ENCODE measurements at regions not wholly inside any gene's neighbourhood (a gene's known extent, or its start where the extent isn't known, plus 50 kb on each side); places are given as distances from the start of the nearest gene placed in this dataset.
"Not testable (repeated sequence)": the region's sequence is repeated elsewhere in the genome, so short reads cannot be mapped to it uniquely, and the experiment has no call there.

- DNase-seq: no peak
These were observed 123.4 kb downstream of the POSTN start for GRCh38 chr13:37475151-37475550.

GRCh38 chr13:37473035-37473434 is 125.5 kb downstream of the POSTN start:
- no peak for DNase-seq

GRCh38 chr13:37472266-37472665 is 126.3 kb downstream of the POSTN start:
- not testable (repeated sequence) for DNase-seq

GRCh38 chr13:37460166-37460565 is 138.4 kb downstream of the POSTN start:
- no peak for DNase-seq

- no peak for DNase-seq
These were observed 141.0 kb downstream of the POSTN start for GRCh38 chr13:37457612-37458011.

GRCh38 chr13:37456506-37456905 is 142.1 kb downstream of the POSTN start:
- no peak for DNase-seq

- DNase-seq: no peak
These were observed 142.5 kb downstream of the POSTN start for GRCh38 chr13:37456041-37456440.

- DNase-seq: no peak
These were observed 145.3 kb downstream of the POSTN start for GRCh38 chr13:37453246-37453645.

- no peak for DNase-seq
These were observed 148.3 kb downstream of the POSTN start for GRCh38 chr13:37450276-37450675.

- no peak for DNase-seq
These were observed 150.4 kb downstream of the POSTN start for GRCh38 chr13:37448153-37448552.

- no peak for DNase-seq
These were observed 152.1 kb downstream of the POSTN start for GRCh38 chr13:37446503-37446902.

- DNase-seq: no peak
These were observed 155.0 kb downstream of the POSTN start for GRCh38 chr13:37443538-37443937.

GRCh38 chr13:37442996-37443395 is 155.6 kb downstream of the POSTN start:
- DNase-seq: no peak

- DNase-seq: no peak
These were observed 162.7 kb downstream of the POSTN start for GRCh38 chr13:37435881-37436280.

- DNase-seq: no peak
These were observed 165.5 kb downstream of the POSTN start for GRCh38 chr13:37433086-37433485.

- no peak for DNase-seq
These were observed 168.6 kb downstream of the POSTN start for GRCh38 chr13:37429976-37430375.

GRCh38 chr13:37427843-37428494 is 170.6 kb downstream of the POSTN start:
- no peak for DNase-seq

- DNase-seq: no peak
These were observed 180.1 kb downstream of the POSTN start for GRCh38 chr13:37418490-37418889.

- no peak for DNase-seq
These were observed 181.5 kb downstream of the POSTN start for GRCh38 chr13:37417060-37417441.

GRCh38 chr13:37416291-37417059 is 182.1 kb downstream of the POSTN start:
- no peak for DNase-seq

- DNase-seq: no peak
These were observed 185.4 kb downstream of the POSTN start for GRCh38 chr13:37413161-37413560.

GRCh38 chr13:37412241-37412921 is 186.2 kb downstream of the POSTN start:
- DNase-seq: no peak

GRCh38 chr13:37410316-37410715 is 188.3 kb downstream of the POSTN start:
- DNase-seq: no peak
